Heart right ventricle (tissue), 16 donors: ENCODE measurements at regions not wholly inside any gene's neighbourhood (a gene's known extent, or its start where the extent isn't known, plus 50 kb on each side); places are given as distances from the start of the nearest gene placed in this dataset.

Source experiments
- ATAC-seq, 8 donors: fragments of 200-7000 bp; cut with Tn5 transposase; one replicate each; pipeline ENCODE4 v1.9.1; 2020; ENCODE audit warnings: mild to moderate bottlenecking in 8 of 8, moderate library complexity in 8 of 8, moderate number of reproducible peaks in 1 of 8
- DNase-seq, 2 donors: peaks; one replicate each; pipeline ENCODE4 v3.0.0-alpha.2; 2020
- H3K27ac ChIP-seq, 10 donors: fragments of 200-600 bp; sonication (generic) in 2 of 10; one replicate each; pipeline versions ENCODE4 v1.5.0 to v1.8.0; 2020 to 2022; ENCODE audit warnings: mild to moderate bottlenecking in 3 of 10
- H3K27me3 ChIP-seq, 7 donors: fragments of 200-600 bp; one replicate each; pipeline ENCODE4 v1.8.0; 2021 to 2022; ENCODE audit warnings: mild to moderate bottlenecking in 2 of 7
- H3K36me3 ChIP-seq, 9 donors: fragments of 200-600 bp; sonication (generic) in 1 of 9; one replicate each; pipeline versions ENCODE4 v1.5.0 to v1.8.0; 2020 to 2022; ENCODE audit warnings: mild to moderate bottlenecking in 2 of 9
- H3K4me1 ChIP-seq, 9 donors: fragments of 200-600 bp; sonication (generic) in 1 of 9; one replicate each; pipeline versions ENCODE4 v1.5.0 to v1.8.0; 2020 to 2022; ENCODE audit warnings: mild to moderate bottlenecking in 4 of 9
- H3K4me3 ChIP-seq, 10 donors: fragments of 200-600 bp; sonication (generic) in 2 of 10; one replicate each; pipeline versions ENCODE4 v1.5.0 to v1.8.0; 2020 to 2022; ENCODE audit warnings: mild to moderate bottlenecking in 7 of 10, moderate library complexity in 2 of 10
- H3K9me3 ChIP-seq, 11 donors: fragments of 200-600 bp in 10 of 11; sonication (generic) in 2 of 11; one replicate each; pipeline versions ENCODE4 v1.5.0 to v1.8.0; 2013 to 2022; ENCODE audit warnings: mild to moderate bottlenecking in 2 of 11, control low read depth in 1 of 11, moderate library complexity in 1 of 11
- WGBS, 2 donors: extraction: QIAGEN DNeasy Blood & Tissue Kit; methylation state at CpG; one replicate each; pipeline ENCODE4 v1.1.7; 2013; ENCODE audit warnings: inconsistent platforms in 1 of 2; 5-methylcytosine and 5-hydroxymethylcytosine counted together
- intact Hi-C, 10 donors: fragments of 100-400 bp; cut with DNase I; formaldehyde crosslinking; loops; one replicate each; pipeline versions ENCODE4 v1.11.1 to v1.14.2; 2022
- TF ChIP-seq, protein P1 (sequence below), 9 donors: fragments of 200-600 bp; sonication (generic) in 2 of 9; IDR thresholded peaks; one replicate each; pipeline versions ENCODE4 v1.5.0 to v1.8.0; 2021 to 2022; ENCODE audit warnings: antibody characterized with exemption in 9 of 9, mild to moderate bottlenecking in 5 of 9, moderate library complexity in 1 of 9
- donor health status: Arrhythmogenic right ventricular cardiomyopathy.
- donor health status: ischemic (EF 13 %, LVEDD 7.1; RV severe dilation, severe dysfunction).
- donor health status: healthy with polysubstance abuse.
- donor health status: DM: no; HTN: yes; CAD: no.
- donor health status: DM: no; HTN: no; CAD: no.
- donor health status: ischemic (EF 25% LVEDD 6.9; RV normal size, moderate dysfunction).
- donor health status: ischemic (EF 25% LVEDD 5.7; RV mildly dilated, moderate dysfunction).
- donor health status: healthy.
- donor health status: DM: yes; HTN: yes; CAD: no.
- donor health status: Ischemic cardiomyopathy.
- donor health status: ischemic (EF 35%, LVEDD 5.7; RV mildly dilated, moderate dysfunction).
- donor health status: nonischemic (EF 11% LVEDD 7.7; RV severe dilation, severe dysfunction).
- donor health status: DM: yes; HTN: yes; CAD: no.
- donor health status: PGD.
- donor health status: ischemic (EF 29% LVEDD 5.4; RV normal size, mild dysfunction).
- donor health status: nonischemic (EF 23%, LVEDD 6.1; RV moderate dilation, normal function).

DNA sequence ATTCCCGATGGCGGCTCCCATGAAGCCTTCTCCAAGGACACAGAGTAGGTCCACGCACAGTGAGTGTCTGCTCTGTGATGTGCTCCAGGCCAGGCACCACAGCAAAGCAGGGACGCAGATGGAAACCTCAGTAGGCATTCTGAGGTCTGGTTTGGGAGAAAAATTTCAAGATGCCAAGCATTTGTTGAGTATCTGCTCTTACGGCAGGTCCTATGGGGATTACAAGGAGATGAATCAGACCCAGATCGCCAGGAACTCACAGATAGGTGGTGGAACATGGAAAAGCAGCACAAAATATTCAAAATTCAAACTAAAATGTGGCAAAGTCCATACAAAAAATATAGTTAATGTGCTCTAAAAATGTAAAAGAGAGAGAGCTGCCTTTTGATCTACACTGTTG lies 684.9 kb upstream of the TMEM132C start:
- H3K9me3 ChIP-seq, result peaks cover 0 to 5% (median 0%) of the 10 kb centered on the region in 11 donors
- 63 to 64% methylated on average over 6 of the region's 6 CpGs for WGBS, 2 donors
- H3K36me3 ChIP-seq, result no peaks in the 10 kb centered on the region
- H3K27me3 ChIP-seq, result peaks cover 0 to 10% (median 0%) of the 10 kb centered on the region in 7 donors
- DNase-seq, result no peak
- intact Hi-C loops, result no loop called here
- no peak overlapping the region for H3K4me3 ChIP-seq
- TF ChIP-seq, protein P1, sequence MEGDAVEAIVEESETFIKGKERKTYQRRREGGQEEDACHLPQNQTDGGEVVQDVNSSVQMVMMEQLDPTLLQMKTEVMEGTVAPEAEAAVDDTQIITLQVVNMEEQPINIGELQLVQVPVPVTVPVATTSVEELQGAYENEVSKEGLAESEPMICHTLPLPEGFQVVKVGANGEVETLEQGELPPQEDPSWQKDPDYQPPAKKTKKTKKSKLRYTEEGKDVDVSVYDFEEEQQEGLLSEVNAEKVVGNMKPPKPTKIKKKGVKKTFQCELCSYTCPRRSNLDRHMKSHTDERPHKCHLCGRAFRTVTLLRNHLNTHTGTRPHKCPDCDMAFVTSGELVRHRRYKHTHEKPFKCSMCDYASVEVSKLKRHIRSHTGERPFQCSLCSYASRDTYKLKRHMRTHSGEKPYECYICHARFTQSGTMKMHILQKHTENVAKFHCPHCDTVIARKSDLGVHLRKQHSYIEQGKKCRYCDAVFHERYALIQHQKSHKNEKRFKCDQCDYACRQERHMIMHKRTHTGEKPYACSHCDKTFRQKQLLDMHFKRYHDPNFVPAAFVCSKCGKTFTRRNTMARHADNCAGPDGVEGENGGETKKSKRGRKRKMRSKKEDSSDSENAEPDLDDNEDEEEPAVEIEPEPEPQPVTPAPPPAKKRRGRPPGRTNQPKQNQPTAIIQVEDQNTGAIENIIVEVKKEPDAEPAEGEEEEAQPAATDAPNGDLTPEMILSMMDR (IDR thresholded peaks at IDR 0.05), result no peak
- no peaks in the 10 kb centered on the region for H3K4me1 ChIP-seq
- no peak for ATAC-seq
- no peak overlapping the region for H3K27ac ChIP-seq

DNA sequence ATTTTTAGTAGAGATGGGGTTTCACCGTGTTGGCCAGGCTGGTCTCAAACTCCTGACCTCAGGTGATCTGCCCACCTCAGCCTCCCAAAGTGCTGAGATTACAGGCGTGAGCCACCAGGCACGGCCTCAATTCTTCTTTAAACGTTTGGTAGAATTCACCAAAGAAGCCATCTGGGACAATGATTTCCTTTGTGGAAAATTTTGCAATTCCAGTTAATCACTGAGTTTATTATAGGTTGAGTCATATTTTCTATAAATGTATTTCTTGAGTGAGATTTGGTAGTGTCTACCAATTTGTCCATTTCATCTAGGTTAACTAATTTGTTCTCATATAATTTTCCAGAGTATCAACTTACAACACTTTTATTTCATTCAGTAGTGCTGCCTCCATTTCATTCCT lies 683.9 kb upstream of the TMEM132C start:
- ATAC-seq, result no peak
- TF ChIP-seq, protein P1 (IDR thresholded peaks at IDR 0.05), result no peak
- no peak for DNase-seq
- Histone ChIP-seq H3K9me3 (peaks cover 0 to 5% (median 0%) of the 10 kb centered on the region in 11 donors), H3K36me3 (no peaks in the 10 kb centered on the region), H3K4me1 (no peaks in the 10 kb centered on the region), H3K4me3 (no peak overlapping the region), H3K27ac (no peak overlapping the region), H3K27me3 (peaks cover 0 to 10% (median 0%) of the 10 kb centered on the region in 7 donors)
- 78 to 82% methylated on average over 4 of the region's 4 CpGs for WGBS, 2 donors
- intact Hi-C loops, result no loop called here

DNA sequence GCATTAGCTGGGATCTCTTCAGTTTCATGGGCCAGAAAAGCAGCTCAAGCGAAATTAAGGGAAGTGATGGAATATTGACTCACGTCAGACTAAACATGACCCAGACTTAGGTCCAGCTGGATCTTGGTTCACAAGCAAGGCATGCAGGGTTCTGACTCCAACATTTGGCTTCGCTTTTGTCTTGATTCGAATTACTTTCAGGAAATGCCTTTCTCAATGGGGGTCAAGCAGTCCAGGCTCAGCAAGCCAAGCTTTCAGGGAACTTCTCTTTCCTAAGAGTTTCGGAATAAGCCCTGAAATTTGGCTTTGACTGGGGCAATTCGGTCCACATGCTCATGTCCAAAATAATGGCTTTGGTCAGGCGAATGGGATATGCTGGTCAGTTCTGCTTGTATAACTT lies 678.7 kb upstream of the TMEM132C start:
- WGBS, 2 donors, result 65 to 75% methylated on average over 7 of the region's 7 CpGs
- intact Hi-C loops, result no loop called here
- H3K9me3 ChIP-seq, result peaks cover 0 to 5% (median 0%) of the 10 kb centered on the region in 11 donors
- H3K27ac ChIP-seq, result no peak overlapping the region
- H3K36me3 ChIP-seq, result no peaks in the 10 kb centered on the region
- TF ChIP-seq, protein P1 (IDR thresholded peaks at IDR 0.05), result no peak
- no peaks in the 10 kb centered on the region for H3K4me1 ChIP-seq
- no peak overlapping the region for H3K4me3 ChIP-seq
- peaks cover 0 to 14% (median 4%) of the 10 kb centered on the region in 7 donors for H3K27me3 ChIP-seq
- ATAC-seq (peak in 1 of 8 donors; percentile 52), DNase-seq (no peak)

DNA sequence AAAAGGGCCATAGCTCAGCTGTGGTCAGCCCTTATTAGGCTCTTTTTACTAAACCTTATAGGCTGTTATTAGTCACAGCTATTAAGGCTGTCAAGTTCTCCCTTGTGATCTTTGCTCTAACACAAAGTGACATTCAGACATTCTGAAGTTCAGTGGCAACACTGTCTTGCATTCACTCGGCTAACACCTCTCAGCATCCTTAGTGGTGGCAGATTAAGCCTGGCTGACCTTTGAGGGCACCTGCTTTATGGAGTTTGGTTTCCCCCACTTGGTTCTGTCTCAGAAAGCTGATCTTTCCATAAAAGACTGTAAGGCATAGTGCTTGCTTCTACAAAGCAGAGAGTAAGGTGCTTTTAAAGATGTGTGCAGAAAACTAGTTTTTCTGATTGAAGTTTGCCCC lies 677.4 kb upstream of the TMEM132C start:
- WGBS, 2 donors, result 38 to 41% methylated on average over 1 of the region's 1 CpG
- TF ChIP-seq, protein P1 (IDR thresholded peaks at IDR 0.05), result no peak

More for the DNA sequence above, 677.4 kb upstream of the TMEM132C start:
- Histone ChIP-seq H3K9me3 (peaks cover 0 to 5% (median 0%) of the 10 kb centered on the region in 11 donors), H3K27me3 (peaks cover 0 to 14% (median 4%) of the 10 kb centered on the region in 7 donors), H3K36me3 (no peaks in the 10 kb centered on the region), H3K4me1 (no peaks in the 10 kb centered on the region), H3K27ac (no peak overlapping the region), H3K4me3 (no peak overlapping the region)
- DNase-seq (no peak), ATAC-seq (no peak)
- intact Hi-C loops, result no loop called here
